Stimulated activated CD8-positive, alpha-beta memory T cell treated with anti-CD3 and anti-CD28 coated beads, Interleukin-2, amount 100 ng/mL, for 48 hours (primary cell): ENCODE measurements at regions not wholly inside any gene's neighbourhood (a gene's known extent, or its start where the extent isn't known, plus 50 kb on each side); places are given as distances from the start of the nearest gene placed in this dataset.

ENCODE experiments used
- DNase-seq, 2 donors: peaks; one replicate each; pipeline ENCODE4 v3.0.0-alpha.2; 2020; ENCODE audit warnings: low read depth in 2 of 2

GRCh38 chr3:31004025-31004678 lies 109.7 kb upstream of the GADL1 start:
- no peak for DNase-seq

GRCh38 chr3:31008994-31009393 lies 114.5 kb upstream of the GADL1 start:
- DNase-seq: no peak

- DNase-seq: no peak
Observed at GRCh38 chr3:31009881-31010280, 115.4 kb upstream of the GADL1 start.

- no peak for DNase-seq
Observed at GRCh38 chr3:31010491-31010890, 116.0 kb upstream of the GADL1 start.

GRCh38 chr3:31011380-31011779 lies 116.9 kb upstream of the GADL1 start:
- no peak for DNase-seq

GRCh38 chr3:31013090-31013489 lies 118.6 kb upstream of the GADL1 start:
- DNase-seq: no peak

GRCh38 chr3:31013843-31014242 lies 119.4 kb upstream of the GADL1 start:
- no peak for DNase-seq

- no peak for DNase-seq
Observed at GRCh38 chr3:31014317-31015040, 120.0 kb upstream of the GADL1 start.

- no peak for DNase-seq
Observed at GRCh38 chr3:31016196-31016595, 121.7 kb upstream of the GADL1 start.

GRCh38 chr3:31022716-31023115 lies 128.3 kb upstream of the GADL1 start:
- no peak for DNase-seq

- no peak for DNase-seq
Observed at GRCh38 chr3:31025541-31025940, 131.1 kb upstream of the GADL1 start.

- DNase-seq: no peak
Observed at GRCh38 chr3:31027191-31027761, 132.8 kb upstream of the GADL1 start.

GRCh38 chr3:31027914-31028313 lies 133.5 kb upstream of the GADL1 start:
- DNase-seq: no peak

- DNase-seq: no peak
Observed at GRCh38 chr3:31028766-31029165, 134.3 kb upstream of the GADL1 start.

GRCh38 chr3:31029706-31030105 lies 135.2 kb upstream of the GADL1 start:
- DNase-seq: no peak

- DNase-seq: no peak
Observed at GRCh38 chr3:31035681-31036080, 141.2 kb upstream of the GADL1 start.

GRCh38 chr3:31038086-31038739 lies 143.8 kb upstream of the GADL1 start:
- DNase-seq: no peak

GRCh38 chr3:31039145-31039544 lies 144.7 kb upstream of the GADL1 start:
- no peak for DNase-seq

- DNase-seq: no peak
Observed at GRCh38 chr3:31041161-31041978, 146.9 kb upstream of the GADL1 start.

- DNase-seq: no peak
Observed at GRCh38 chr3:31043184-31043819, 148.8 kb upstream of the GADL1 start.

- no peak for DNase-seq
Observed at GRCh38 chr3:31047673-31048072, 153.2 kb upstream of the GADL1 start.
